CD4-positive, alpha-beta T cell (primary cell): ENCODE measurements at regions not wholly inside any gene's neighbourhood (a gene's known extent, or its start where the extent isn't known, plus 50 kb on each side); places are given as distances from the start of the nearest gene placed in this dataset.

ENCODE experiments used
- ATAC-seq: fragments of 200-7000 bp; cut with Tn5 transposase; one replicate; pipeline ENCODE4 v1.10.0; 2022; ENCODE audit warnings: mild to moderate bottlenecking; ENCODE audit not compliant: poor library complexity
- CTCF ChIA-PET: fragments of 350-600 bp; sonication (Branson Sonifier 250); formaldehyde crosslinking; loops from one replicate; lab custom pipeline; 2021; ENCODE audit warnings: antibody characterized with exemption, inconsistent platforms; lab: Charles Lee
- POLR2A ChIA-PET: fragments of 350-600 bp; sonication (Branson Sonifier 250); formaldehyde crosslinking; loops from one replicate; lab custom pipeline; 2021; ENCODE audit warnings: antibody characterized with exemption, inconsistent platforms; lab: Charles Lee
- DNase-seq, 14 experiments: peaks; one replicate each; pipeline ENCODE4 v3.0.0-alpha.2; 2013 to 2020; ENCODE audit warnings: mixed read lengths in 2 of 14
- H3K27ac ChIP-seq, 2 donors: one replicate each; pipeline versions ENCODE4 v1.5.1 to v1.7.0; 2013; ENCODE audit warnings: low read length in 2 of 2, low read depth in 1 of 2, mild to moderate bottlenecking in 1 of 2
- H3K27me3 ChIP-seq, 2 experiments: 1 replicate in 1 of 2; 2 replicates in 1 of 2; pipeline versions ENCODE4 v1.6.1 to v1.7.0; 2013; ENCODE audit warnings: low read length in 2 of 2, control low read depth in 1 of 2, mild to moderate bottlenecking in 1 of 2, moderate library complexity in 1 of 2; ENCODE audit not compliant: insufficient read depth in 2 of 2, control insufficient read depth in 1 of 2
- H3K36me3 ChIP-seq: one replicate; pipeline ENCODE4 v1.6.1; 2013; ENCODE audit warnings: low read length, control low read depth; ENCODE audit not compliant: insufficient read depth
- H3K4me1 ChIP-seq: one replicate; pipeline ENCODE4 v1.6.1; 2013; ENCODE audit warnings: low read length, control low read depth; ENCODE audit not compliant: insufficient read depth
- H3K4me3 ChIP-seq: one replicate; pipeline ENCODE4 v1.5.1; 2013; ENCODE audit warnings: mild to moderate bottlenecking, low read length, moderate library complexity
- H3K9me3 ChIP-seq, 2 experiments: 1 replicate in 1 of 2; 2 replicates in 1 of 2; pipeline versions ENCODE4 v1.6.1 to v1.7.0; 2013; ENCODE audit warnings: low read length in 2 of 2, mild to moderate bottlenecking in 2 of 2, control low read depth in 1 of 2, moderate library complexity in 1 of 2; ENCODE audit not compliant: control insufficient read depth in 1 of 2, insufficient read depth in 1 of 2
- H3K27ac Mint-ChIP-seq: one replicate; pipeline ENCODE4 v1.8.0; 2020; ENCODE audit warnings: mixed read lengths
- H3K27me3 Mint-ChIP-seq: one replicate; pipeline ENCODE4 v1.8.0; 2021; ENCODE audit warnings: mixed read lengths
- H3K36me3 Mint-ChIP-seq: one replicate; pipeline ENCODE4 v1.8.0; 2021; ENCODE audit warnings: low read depth, mixed read lengths
- H3K4me1 Mint-ChIP-seq: one replicate; pipeline ENCODE4 v1.8.0; 2021; ENCODE audit warnings: low read depth, mixed read lengths
- H3K4me3 Mint-ChIP-seq: one replicate; pipeline ENCODE4 v1.8.0; 2020; ENCODE audit warnings: mild to moderate bottlenecking, mixed read lengths
- H3K9me3 Mint-ChIP-seq: one replicate; pipeline ENCODE4 v1.8.0; 2020; ENCODE audit warnings: mixed read lengths
- intact Hi-C, 2 experiments: fragments of 100-400 bp; cut with DNase I in 1 of 2; cut with micrococcal nuclease in 1 of 2; formaldehyde crosslinking; loops; one replicate each; pipeline versions ENCODE4 v1.15.1 to v1.9.0; 2023 to 2025; cut with DNase I, micrococcal nuclease
- TF ChIP-seq, protein P1 (sequence below): fragments of 200-600 bp; IDR thresholded peaks from one replicate; pipeline ENCODE4 v1.8.0; 2022; ENCODE audit warnings: antibody characterized with exemption, mild to moderate bottlenecking

DNA sequence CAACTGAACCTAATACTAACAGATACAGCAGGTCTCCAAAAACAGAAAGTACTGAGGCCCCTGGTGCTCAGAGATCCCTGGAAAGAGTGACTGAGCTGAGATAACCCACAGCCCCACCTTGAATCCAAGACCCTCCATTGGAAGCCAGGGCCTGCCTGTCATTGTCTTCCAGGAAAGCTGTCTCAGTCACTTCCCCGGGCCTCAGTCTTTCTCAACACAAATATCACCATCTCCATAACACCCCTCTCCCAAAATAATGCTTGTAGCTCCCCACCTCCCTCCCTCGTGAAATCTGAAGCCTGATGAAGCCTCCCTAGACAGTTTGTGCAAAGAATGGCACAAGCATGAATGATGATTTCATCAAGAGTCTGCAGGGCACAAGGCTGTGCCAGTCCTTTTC is 138.2 kb upstream of the LRFN2 start:
- CTCF ChIA-PET, result no interaction called here

DNA sequence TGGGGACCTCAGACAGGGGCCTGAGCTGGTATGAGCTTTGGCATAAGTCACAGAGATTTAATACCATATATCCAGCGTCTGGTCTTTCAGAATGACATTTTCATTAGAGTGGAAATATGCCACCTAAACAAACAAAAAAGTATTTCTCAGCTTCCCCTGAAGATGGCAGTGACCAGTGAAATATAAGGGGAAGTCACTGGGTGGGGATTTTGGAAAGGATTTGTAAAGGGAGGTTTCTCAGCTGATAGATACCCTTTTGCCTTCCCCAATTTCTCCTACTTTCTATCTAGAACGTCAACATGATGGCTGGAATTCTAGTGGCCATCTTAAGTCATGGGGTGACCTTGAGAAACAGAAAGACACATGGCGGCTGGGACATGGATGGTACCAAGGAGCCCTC is 137.7 kb upstream of the LRFN2 start:
- intact Hi-C loops, result no loop called here
- Mint-ChIP-seq H3K9me3 (no peaks in the 10 kb centered on the region), H3K4me3 (no peak overlapping the region), H3K36me3 (no peaks in the 10 kb centered on the region), H3K4me1 (peaks cover 3% of the 10 kb centered on the region), H3K27me3 (no peaks in the 10 kb centered on the region), H3K27ac (no peak overlapping the region)
- no peak for ATAC-seq
- Histone ChIP-seq H3K36me3 (no peaks in the 10 kb centered on the region), H3K27me3 (peaks cover 0 to 5% of the 10 kb centered on the region in 2 experiments), H3K4me1 (no peaks in the 10 kb centered on the region), H3K9me3 (no peaks in the 10 kb centered on the region), H3K27ac (no peak overlapping the region), H3K4me3 (no peak overlapping the region)
- DNase-seq, result no peak
- POLR2A ChIA-PET, result no interaction called here
- CTCF ChIA-PET, result no interaction called here
- TF ChIP-seq, protein P1, sequence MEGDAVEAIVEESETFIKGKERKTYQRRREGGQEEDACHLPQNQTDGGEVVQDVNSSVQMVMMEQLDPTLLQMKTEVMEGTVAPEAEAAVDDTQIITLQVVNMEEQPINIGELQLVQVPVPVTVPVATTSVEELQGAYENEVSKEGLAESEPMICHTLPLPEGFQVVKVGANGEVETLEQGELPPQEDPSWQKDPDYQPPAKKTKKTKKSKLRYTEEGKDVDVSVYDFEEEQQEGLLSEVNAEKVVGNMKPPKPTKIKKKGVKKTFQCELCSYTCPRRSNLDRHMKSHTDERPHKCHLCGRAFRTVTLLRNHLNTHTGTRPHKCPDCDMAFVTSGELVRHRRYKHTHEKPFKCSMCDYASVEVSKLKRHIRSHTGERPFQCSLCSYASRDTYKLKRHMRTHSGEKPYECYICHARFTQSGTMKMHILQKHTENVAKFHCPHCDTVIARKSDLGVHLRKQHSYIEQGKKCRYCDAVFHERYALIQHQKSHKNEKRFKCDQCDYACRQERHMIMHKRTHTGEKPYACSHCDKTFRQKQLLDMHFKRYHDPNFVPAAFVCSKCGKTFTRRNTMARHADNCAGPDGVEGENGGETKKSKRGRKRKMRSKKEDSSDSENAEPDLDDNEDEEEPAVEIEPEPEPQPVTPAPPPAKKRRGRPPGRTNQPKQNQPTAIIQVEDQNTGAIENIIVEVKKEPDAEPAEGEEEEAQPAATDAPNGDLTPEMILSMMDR, result no peak

More for the DNA sequence above, 138.2 kb upstream of the LRFN2 start:
- POLR2A ChIA-PET, result no interaction called here
- Histone ChIP-seq H3K9me3 (no peaks in the 10 kb centered on the region), H3K4me3 (no peak overlapping the region), H3K4me1 (no peaks in the 10 kb centered on the region), H3K27me3 (peaks cover 0 to 5% of the 10 kb centered on the region in 2 experiments), H3K27ac (no peak overlapping the region), H3K36me3 (no peaks in the 10 kb centered on the region)
- no peak for ATAC-seq
- Mint-ChIP-seq H3K27ac (no peak overlapping the region), H3K9me3 (no peaks in the 10 kb centered on the region), H3K4me1 (no peaks in the 10 kb centered on the region), H3K27me3 (no peaks in the 10 kb centered on the region), H3K36me3 (no peaks in the 10 kb centered on the region), H3K4me3 (no peak overlapping the region)
- intact Hi-C loops, result no loop called here
- TF ChIP-seq, protein P1, result no peak
- no peak for DNase-seq

- no peaks in the 10 kb centered on the region for H3K9me3 ChIP-seq
- ATAC-seq (no peak), DNase-seq (no peak)
- H3K36me3 Mint-ChIP-seq, result no peaks in the 10 kb centered on the region
- TF ChIP-seq, protein P1, result no peak
- H3K4me1 ChIP-seq, result peaks cover 3% of the 10 kb centered on the region
- H3K27me3 Mint-ChIP-seq, result no peaks in the 10 kb centered on the region
- H3K4me3 ChIP-seq, result no peak overlapping the region
- ChIA-PET CTCF (no interaction called here), POLR2A (no interaction called here)
- H3K27ac Mint-ChIP-seq, result no peak overlapping the region
- peaks cover 0 to 5% of the 10 kb centered on the region in 2 experiments for H3K27me3 ChIP-seq
- no peaks in the 10 kb centered on the region for H3K9me3 Mint-ChIP-seq
- H3K27ac ChIP-seq, result no peak overlapping the region
- H3K4me3 Mint-ChIP-seq, result no peak overlapping the region
- intact Hi-C loops, result no loop called here
- H3K36me3 ChIP-seq, result no peaks in the 10 kb centered on the region
- H3K4me1 Mint-ChIP-seq, result peaks cover 12% of the 10 kb centered on the region
Observed at GRCh38 chr6:40723967-40724366, 136.8 kb upstream of the LRFN2 start.
